ENCODE measurements at regions not wholly inside any gene's neighbourhood (a gene's known extent, or its start where the extent isn't known, plus 50 kb on each side); places are given as distances from the start of the nearest gene placed in this dataset.

GRCh38 chr10:28980264-28980663, 302.9 kb downstream of the BAMBI start:
- DNase-seq (ENCODE audit: low read depth, low spot score) (no peak), FAIRE-seq (no peak)
- no peaks in the 10 kb centered on the region for H4K20me1 ChIP-seq (ENCODE audit: control insufficient read depth, extremely low read depth, insufficient read depth, low read length)
- H3K4me3 ChIP-seq (ENCODE audit: control insufficient read depth in 2 of 3, extremely low read depth in 1 of 3, insufficient read depth in 2 of 3, low read depth in 1 of 3, low read length in 3 of 3): no peak overlapping the region
- TF ChIP-seq EZH2 (IDR thresholded peaks at IDR 0.05; ENCODE audit: low read length): no peak
- TF ChIP-seq, protein P1, sequence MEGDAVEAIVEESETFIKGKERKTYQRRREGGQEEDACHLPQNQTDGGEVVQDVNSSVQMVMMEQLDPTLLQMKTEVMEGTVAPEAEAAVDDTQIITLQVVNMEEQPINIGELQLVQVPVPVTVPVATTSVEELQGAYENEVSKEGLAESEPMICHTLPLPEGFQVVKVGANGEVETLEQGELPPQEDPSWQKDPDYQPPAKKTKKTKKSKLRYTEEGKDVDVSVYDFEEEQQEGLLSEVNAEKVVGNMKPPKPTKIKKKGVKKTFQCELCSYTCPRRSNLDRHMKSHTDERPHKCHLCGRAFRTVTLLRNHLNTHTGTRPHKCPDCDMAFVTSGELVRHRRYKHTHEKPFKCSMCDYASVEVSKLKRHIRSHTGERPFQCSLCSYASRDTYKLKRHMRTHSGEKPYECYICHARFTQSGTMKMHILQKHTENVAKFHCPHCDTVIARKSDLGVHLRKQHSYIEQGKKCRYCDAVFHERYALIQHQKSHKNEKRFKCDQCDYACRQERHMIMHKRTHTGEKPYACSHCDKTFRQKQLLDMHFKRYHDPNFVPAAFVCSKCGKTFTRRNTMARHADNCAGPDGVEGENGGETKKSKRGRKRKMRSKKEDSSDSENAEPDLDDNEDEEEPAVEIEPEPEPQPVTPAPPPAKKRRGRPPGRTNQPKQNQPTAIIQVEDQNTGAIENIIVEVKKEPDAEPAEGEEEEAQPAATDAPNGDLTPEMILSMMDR (optimal IDR thresholded peaks at IDR 0.05 in 1 of 3, IDR thresholded peaks at IDR 0.05 in 1 of 3, conservative IDR thresholded peaks at IDR 0.05 in 1 of 3; ENCODE audit: extremely low read depth in 1 of 3, insufficient read depth in 2 of 3, low read length in 3 of 3): no peak
- H3K9ac ChIP-seq (ENCODE audit: control insufficient read depth, extremely low read depth, insufficient read depth, low read length): no peak overlapping the region
- no peaks in the 10 kb centered on the region for H3K27me3 ChIP-seq (ENCODE audit: control insufficient read depth, extremely low read depth, insufficient read depth, low read length)
- H3K4me1 ChIP-seq (ENCODE audit: control insufficient read depth, extremely low read depth, insufficient read depth, low read length): peaks cover 11% of the 10 kb centered on the region
- H3K9me1 ChIP-seq (ENCODE audit: control insufficient read depth, extremely low read depth, insufficient read depth, low read length): no peaks in the 10 kb centered on the region
- H3K79me2 ChIP-seq (ENCODE audit: control insufficient read depth, insufficient read depth, low read length): no peaks in the 10 kb centered on the region
- no peaks in the 10 kb centered on the region for H3K36me3 ChIP-seq (ENCODE audit: control insufficient read depth in 2 of 2, extremely low read depth in 1 of 2, insufficient read depth in 2 of 2, low read length in 2 of 2)
- dilution Hi-C loops (cut with MboI; ENCODE audit: extremely low pct_ligation_motif_present, low sequenced_read_pairs): no loop called here
- no peak overlapping the region for H3K4me2 ChIP-seq (ENCODE audit: control insufficient read depth, extremely low read depth, insufficient read depth, low read depth, low read length)
- H3K9me3 ChIP-seq (ENCODE audit: control insufficient read depth, low read depth, low read length): no peaks in the 10 kb centered on the region
- H2AFZ ChIP-seq (ENCODE audit: control insufficient read depth, low read length): no peak overlapping the region
- H3K27ac ChIP-seq (ENCODE audit: control insufficient read depth, insufficient read depth, low read length): no peak overlapping the region

DNA sequence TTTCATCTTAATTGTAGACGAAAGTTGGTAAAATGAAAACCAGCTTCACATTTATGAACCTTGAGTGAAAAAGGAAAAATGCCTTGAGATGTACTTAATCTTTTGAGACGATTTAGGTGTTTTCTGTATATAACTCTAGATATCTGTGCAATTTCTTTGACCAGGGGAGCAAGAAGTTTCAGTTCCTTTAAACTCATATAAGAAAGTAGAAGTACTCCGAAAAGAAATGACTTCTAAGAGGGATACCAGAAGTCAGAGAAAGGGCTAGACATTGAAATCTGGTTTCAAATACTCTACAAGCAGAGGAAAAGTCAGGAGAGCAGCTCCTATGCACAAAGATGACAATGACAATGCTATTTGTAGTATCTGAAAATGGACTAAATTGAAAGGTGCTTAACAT, 303.7 kb downstream of the BAMBI start:
- TF ChIP-seq EZH2 (IDR thresholded peaks at IDR 0.05; ENCODE audit: low read length): no peak
- TF ChIP-seq, protein P1 (optimal IDR thresholded peaks at IDR 0.05 in 1 of 3, IDR thresholded peaks at IDR 0.05 in 1 of 3, conservative IDR thresholded peaks at IDR 0.05 in 1 of 3; ENCODE audit: extremely low read depth in 1 of 3, insufficient read depth in 2 of 3, low read length in 3 of 3): no peak
- no peak for DNase-seq (ENCODE audit: low read depth, low spot score)
- Histone ChIP-seq H3K9ac (ENCODE audit: control insufficient read depth, extremely low read depth, insufficient read depth, low read length) (no peak overlapping the region), H3K9me1 (ENCODE audit: control insufficient read depth, extremely low read depth, insufficient read depth, low read length) (no peaks in the 10 kb centered on the region), H3K4me1 (ENCODE audit: control insufficient read depth, extremely low read depth, insufficient read depth, low read length) (peaks cover 11% of the 10 kb centered on the region), H3K36me3 (ENCODE audit: control insufficient read depth in 2 of 2, extremely low read depth in 1 of 2, insufficient read depth in 2 of 2, low read length in 2 of 2) (no peaks in the 10 kb centered on the region), H3K9me3 (ENCODE audit: control insufficient read depth, low read depth, low read length) (no peaks in the 10 kb centered on the region), H3K4me2 (ENCODE audit: control insufficient read depth, extremely low read depth, insufficient read depth, low read depth, low read length) (no peak overlapping the region), H3K27ac (ENCODE audit: control insufficient read depth, insufficient read depth, low read length) (no peak overlapping the region), H3K27me3 (ENCODE audit: control insufficient read depth, extremely low read depth, insufficient read depth, low read length) (no peaks in the 10 kb centered on the region), H4K20me1 (ENCODE audit: control insufficient read depth, extremely low read depth, insufficient read depth, low read length) (no peaks in the 10 kb centered on the region), H2AFZ (ENCODE audit: control insufficient read depth, low read length) (no peak overlapping the region), H3K4me3 (ENCODE audit: control insufficient read depth in 2 of 3, extremely low read depth in 1 of 3, insufficient read depth in 2 of 3, low read depth in 1 of 3, low read length in 3 of 3) (no peak overlapping the region), H3K79me2 (ENCODE audit: control insufficient read depth, insufficient read depth, low read length) (no peaks in the 10 kb centered on the region)
- no peak for FAIRE-seq
- dilution Hi-C loops (cut with MboI; ENCODE audit: extremely low pct_ligation_motif_present, low sequenced_read_pairs): no loop called here
